ENCODE measurements at regions not wholly inside any gene's neighbourhood (a gene's known extent, or its start where the extent isn't known, plus 50 kb on each side); places are given as distances from the start of the nearest gene placed in this dataset.

- no peaks in the 10 kb centered on the region for H3K4me1 ChIP-seq
- H3K9me3 ChIP-seq = no peaks in the 10 kb centered on the region
- H3K27me3 ChIP-seq = no peaks in the 10 kb centered on the region
- TF ChIP-seq CTCF (IDR thresholded peaks at IDR 0.05) (no peak), EP300 (IDR thresholded peaks at IDR 0.05) (no peak), POLR2A (IDR thresholded peaks at IDR 0.05) (no peak)
- no peaks in the 10 kb centered on the region for H3K36me3 ChIP-seq
- 69 to 74% methylated on average over 12 of the region's 12 CpGs for WGBS, 2 donors
- no peak overlapping the region for H3K27ac ChIP-seq
- H3K4me3 ChIP-seq = no peak overlapping the region
- DNase-seq (ENCODE audit: low spot score in 2 of 2) = no peak
These were observed 331.4 kb downstream of the CCSER2 start for GRCh38 chr10:84659497-84660439.

- Histone ChIP-seq H3K4me1 (no peaks in the 10 kb centered on the region), H3K9me3 (no peaks in the 10 kb centered on the region), H3K27me3 (no peaks in the 10 kb centered on the region), H3K27ac (no peak overlapping the region), H3K4me3 (no peak overlapping the region), H3K36me3 (no peaks in the 10 kb centered on the region)
- 62 to 64% methylated on average over 9 of the region's 9 CpGs for WGBS, 2 donors
- no peak for DNase-seq (ENCODE audit: low spot score in 2 of 2)
- TF ChIP-seq POLR2A (IDR thresholded peaks at IDR 0.05) (no peak), EP300 (IDR thresholded peaks at IDR 0.05) (no peak), CTCF (IDR thresholded peaks at IDR 0.05) (no peak)
These were observed 332.2 kb downstream of the CCSER2 start for GRCh38 chr10:84660450-84661159.

DNA sequence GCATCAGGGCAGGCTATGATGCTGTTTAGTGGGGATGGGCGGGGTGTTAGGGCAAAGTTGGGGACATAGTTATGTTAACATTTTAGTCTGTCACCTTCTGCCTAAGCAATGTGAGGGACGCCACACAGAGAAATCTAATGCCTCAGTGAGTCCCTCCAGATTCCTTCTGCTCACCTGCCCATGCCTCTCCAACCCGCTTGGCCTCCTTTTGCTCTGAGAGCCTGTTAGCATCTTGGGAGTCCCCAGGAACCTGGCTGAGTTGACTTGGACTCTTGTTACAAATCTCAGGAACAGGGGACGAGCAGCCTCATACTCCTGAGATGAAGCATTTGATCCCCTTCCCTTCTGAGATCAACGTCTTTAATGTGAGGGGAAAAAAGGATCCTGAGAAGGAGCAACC is 336.8 kb downstream of the CCSER2 start:
- no peak for DNase-seq (ENCODE audit: low spot score in 2 of 2)
- Histone ChIP-seq H3K27me3 (no peaks in the 10 kb centered on the region), H3K9me3 (no peaks in the 10 kb centered on the region), H3K27ac (no peak overlapping the region), H3K4me3 (no peak overlapping the region), H3K36me3 (no peaks in the 10 kb centered on the region), H3K4me1 (no peaks in the 10 kb centered on the region)
- TF ChIP-seq CTCF (IDR thresholded peaks at IDR 0.05) (no peak), EP300 (IDR thresholded peaks at IDR 0.05) (no peak)
- 76 to 78% methylated on average over 5 of the region's 5 CpGs for WGBS, 2 donors

DNA sequence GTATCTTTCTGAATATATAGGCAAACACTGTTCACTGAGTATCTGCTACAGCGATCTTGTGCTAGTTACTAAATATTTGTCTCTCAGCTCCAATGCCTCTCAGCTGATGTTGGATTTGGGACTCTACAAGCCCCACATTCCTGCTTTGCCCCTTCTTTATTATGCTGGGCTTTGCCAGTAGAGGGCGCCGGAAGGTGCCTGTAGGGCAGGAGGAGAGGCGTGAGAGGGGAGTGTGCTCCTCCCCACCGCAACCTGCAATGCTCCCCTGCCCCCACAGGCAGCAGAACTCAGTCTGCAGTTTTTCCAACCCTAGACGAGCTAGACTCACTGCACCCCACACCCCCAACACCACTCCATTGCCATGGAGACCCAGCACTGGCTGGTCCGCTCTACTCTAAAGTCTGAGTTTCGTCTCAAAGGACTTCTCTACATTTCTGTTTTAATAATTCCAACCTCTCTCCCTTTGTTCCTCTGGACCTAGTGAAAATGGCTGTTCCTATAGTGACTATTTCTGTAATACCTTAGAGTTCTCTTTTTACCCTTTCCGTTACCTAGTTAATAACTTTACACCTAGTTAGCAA is 337.6 kb downstream of the CCSER2 start:
- DNase-seq (ENCODE audit: low spot score in 2 of 2) = no peak
- Histone ChIP-seq H3K4me1 (no peaks in the 10 kb centered on the region), H3K27me3 (no peaks in the 10 kb centered on the region), H3K4me3 (no peak overlapping the region), H3K36me3 (no peaks in the 10 kb centered on the region), H3K27ac (no peak overlapping the region), H3K9me3 (no peaks in the 10 kb centered on the region)
- WGBS, 2 donors = 54 to 58% methylated on average over 9 of the region's 9 CpGs
- no peak for TF ChIP-seq CTCF (IDR thresholded peaks at IDR 0.05)
- no peak for TF ChIP-seq EP300 (IDR thresholded peaks at IDR 0.05)
- no peak for TF ChIP-seq POLR2A (IDR thresholded peaks at IDR 0.05)
